Forelimb muscle (tissue), 1 donor: ENCODE measurements at regions not wholly inside any gene's neighbourhood (a gene's known extent, or its start where the extent isn't known, plus 50 kb on each side); places are given as distances from the start of the nearest gene placed in this dataset.

Source experiments
- DNase-seq: peaks from one replicate; pipeline ENCODE4 v3.0.0-alpha.2; 2013; ENCODE audit warnings: low read depth

DNA sequence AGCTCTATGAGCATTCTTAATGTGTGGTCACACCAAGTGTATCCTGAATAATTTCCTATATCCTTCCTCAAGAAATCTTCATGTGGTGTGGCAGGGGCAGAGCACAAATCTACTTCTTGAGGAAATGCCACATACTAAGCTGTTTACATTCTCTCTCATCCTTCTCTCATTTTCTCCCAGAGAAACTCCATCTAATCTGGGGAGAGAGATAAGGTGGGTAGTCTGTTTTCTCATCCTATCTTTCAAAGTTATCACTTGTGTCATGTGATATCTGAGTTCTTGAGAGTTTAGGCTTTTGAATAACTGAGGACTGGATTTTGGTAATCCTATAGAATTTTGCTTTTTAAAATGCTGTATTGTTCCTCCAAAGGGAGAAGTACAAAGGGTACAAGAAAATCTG is 141.9 kb upstream of the LRRC7 start:
- DNase-seq, result no peak

DNA sequence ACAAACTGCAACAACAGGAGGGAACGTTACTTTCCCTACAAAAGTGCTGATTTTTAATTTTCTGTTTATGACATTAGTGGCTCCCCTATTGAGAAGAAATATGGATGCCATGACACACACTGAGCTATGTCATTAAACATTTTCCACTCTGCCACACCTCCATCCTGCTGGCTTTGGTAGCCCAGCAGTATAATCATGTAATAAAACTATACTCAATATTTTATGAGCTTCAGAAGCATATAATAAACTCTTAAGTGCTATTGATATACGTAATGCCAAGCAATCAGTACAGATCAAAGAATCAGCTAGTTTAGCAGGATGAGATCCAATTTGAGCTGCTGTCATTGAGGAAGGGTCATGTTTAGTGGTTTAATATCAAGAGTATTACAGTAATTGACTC is 141.3 kb upstream of the LRRC7 start:
- DNase-seq, result no peak

GRCh38 chr1:69433073-69433472 is 134.6 kb upstream of the LRRC7 start:
- DNase-seq, result no peak

GRCh38 chr1:69436151-69436550 is 131.6 kb upstream of the LRRC7 start:
- no peak for DNase-seq

DNA sequence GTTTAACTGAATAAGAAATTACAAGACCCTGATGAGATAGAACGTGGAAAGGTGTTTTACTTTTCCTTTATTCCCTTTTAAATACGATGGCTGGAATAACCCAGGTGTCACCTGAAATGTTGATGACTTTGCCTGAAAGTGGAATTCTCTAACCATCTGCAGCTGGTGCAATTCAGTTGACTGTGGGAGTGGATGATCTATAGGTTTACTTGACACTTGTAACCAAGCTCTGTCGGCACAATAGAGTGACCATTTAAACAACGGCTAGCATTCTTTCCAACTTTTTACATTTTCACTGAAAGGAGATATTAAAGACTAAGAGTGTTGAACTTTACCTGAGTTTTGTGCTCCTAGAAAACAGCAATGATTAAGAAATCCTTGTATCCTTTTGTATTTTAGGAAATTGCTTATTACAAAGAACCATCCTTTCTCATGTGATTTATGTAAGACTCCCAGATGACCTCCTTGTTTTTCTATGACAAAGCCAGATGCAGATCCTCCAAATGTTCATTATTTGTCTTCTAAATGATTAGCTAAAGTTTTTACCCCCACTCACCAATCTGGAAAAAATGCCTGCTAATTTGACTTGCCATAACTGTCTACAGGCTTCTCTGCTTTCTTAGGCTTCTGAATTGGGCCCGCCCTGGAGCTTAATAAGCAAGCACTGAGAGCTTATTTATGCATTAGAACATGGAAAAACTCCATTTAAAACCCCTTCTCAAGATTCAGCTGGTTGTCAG is 129.5 kb upstream of the LRRC7 start:
- DNase-seq, result no peak

DNA sequence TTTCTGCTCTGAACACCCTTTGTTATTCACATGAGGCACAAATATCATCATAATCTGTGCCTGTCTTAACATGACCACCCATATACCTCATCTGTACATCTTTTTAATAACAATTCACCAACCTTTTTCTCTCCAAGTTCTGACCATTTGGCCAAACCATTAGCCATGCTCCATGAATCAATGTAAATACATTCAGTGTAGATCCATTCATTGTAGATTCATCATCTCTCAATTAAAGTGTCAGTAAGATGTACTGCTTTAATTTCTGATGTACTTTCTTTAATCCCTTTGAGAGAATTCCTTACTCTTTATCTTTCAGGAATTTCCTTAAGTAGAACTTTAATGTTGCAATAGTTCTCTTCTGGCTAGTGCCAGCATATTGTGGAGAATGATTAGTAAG is 126.2 kb upstream of the LRRC7 start:
- DNase-seq, result no peak

- DNase-seq, result no peak
Observed at GRCh38 chr1:69451196-69451595, 116.5 kb upstream of the LRRC7 start.

- no peak for DNase-seq
Observed at GRCh38 chr1:69455718-69456117, 112.0 kb upstream of the LRRC7 start.

DNA sequence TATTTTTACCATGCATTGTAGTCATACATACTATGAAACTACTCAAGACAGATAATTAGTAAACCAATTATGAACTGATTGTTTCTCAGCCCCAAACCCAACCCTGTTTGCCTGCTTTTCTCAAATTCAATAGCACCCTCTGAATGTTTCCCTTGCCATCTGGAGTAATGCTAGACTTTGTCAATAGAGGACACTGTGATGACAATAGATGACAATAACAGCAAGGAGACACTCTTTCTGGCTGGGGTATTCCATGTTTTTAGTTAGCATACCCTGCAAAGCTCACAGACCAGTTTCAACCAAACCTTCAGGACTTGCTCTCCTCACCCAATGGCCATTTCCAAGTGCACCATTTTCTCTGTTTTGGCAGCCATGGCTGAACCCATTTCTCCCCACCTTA is 108.5 kb upstream of the LRRC7 start:
- no peak for DNase-seq

DNA sequence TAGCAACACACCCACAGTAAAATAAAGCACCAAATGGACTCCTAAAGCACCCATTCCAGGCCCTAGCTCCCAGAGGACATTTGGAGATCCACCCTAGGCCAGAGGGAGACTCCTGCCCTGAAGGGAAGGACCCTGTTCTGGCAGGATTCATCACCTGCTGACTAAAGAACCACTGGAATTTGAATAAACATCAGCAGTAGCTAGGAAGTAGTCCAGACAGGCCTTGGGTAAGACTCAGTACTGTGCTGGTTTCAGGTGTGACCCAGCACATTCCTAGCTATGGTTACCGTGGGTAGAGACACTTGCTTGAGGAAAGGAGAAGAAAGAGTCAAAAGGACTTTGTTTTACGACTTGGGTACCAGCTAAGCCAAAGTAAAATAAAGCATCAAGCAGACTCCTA is 92.7 kb upstream of the LRRC7 start:
- no peak for DNase-seq

- no peak for DNase-seq
Observed at GRCh38 chr1:69479734-69480133, 88.0 kb upstream of the LRRC7 start.

DNA sequence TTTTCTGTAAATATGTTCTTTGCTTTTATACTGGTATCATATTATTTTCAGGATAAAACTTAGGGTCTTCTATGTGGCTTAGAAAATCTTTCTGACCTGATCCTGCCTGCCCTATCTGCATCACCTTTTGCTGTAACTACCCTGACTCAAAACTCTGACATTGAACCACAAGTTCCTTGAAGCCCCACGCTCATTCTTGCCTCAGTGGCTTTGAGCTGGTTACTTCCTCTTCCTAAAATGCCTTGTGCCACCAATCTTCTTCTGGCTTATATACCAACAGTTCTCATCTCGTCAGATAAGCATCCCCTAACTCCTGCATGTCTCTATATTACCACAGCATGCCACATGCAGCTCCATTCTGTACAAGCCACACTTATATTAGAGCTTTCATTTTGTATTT is 84.5 kb upstream of the LRRC7 start:
- no peak for DNase-seq

- DNase-seq, result no peak
Observed at GRCh38 chr1:69485616-69486015, 82.1 kb upstream of the LRRC7 start.

GRCh38 chr1:69491416-69491815 is 76.3 kb upstream of the LRRC7 start:
- no peak for DNase-seq

GRCh38 chr1:69492286-69492685 is 75.4 kb upstream of the LRRC7 start:
- no peak for DNase-seq

GRCh38 chr1:69494221-69494620 is 73.5 kb upstream of the LRRC7 start:
- no peak for DNase-seq

DNA sequence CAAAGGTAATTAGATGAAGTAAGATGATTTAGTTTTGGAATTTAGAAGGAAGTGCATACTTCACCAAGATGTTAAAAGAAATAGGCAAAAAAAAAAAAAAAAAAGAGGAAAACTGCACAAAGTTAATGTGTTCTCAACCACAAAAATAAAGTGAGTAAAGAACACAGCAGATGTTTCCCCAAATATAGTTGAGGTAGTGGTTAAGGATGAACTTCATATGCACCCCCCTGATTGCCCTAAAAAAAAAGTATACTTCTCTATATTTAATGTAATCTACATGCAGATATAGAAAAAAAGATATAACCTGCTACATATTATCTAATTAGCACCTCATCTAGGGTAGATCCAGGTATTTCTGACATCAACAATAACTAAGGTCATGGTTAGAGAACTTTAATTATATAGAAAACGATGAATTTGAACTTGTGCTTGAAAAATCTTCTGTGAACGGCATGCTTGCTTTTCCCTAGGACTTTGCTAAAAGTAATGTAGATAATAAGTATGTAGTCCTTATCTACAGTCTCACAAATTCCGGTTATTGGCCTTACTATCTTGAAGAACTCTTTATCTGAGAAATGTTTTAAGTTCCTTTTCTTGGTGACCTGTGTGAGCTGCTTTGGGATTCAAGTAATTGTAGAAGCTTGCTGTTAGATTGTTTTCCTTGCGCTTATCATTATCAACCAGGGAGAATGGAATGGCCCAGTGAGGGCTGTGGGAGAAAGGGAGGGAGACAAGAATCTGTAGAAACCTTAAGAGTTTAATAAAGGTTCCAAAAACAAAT is 70.1 kb upstream of the LRRC7 start:
- DNase-seq, result no peak

GRCh38 chr1:69498711-69499110 is 69.0 kb upstream of the LRRC7 start:
- DNase-seq, result no peak

DNA sequence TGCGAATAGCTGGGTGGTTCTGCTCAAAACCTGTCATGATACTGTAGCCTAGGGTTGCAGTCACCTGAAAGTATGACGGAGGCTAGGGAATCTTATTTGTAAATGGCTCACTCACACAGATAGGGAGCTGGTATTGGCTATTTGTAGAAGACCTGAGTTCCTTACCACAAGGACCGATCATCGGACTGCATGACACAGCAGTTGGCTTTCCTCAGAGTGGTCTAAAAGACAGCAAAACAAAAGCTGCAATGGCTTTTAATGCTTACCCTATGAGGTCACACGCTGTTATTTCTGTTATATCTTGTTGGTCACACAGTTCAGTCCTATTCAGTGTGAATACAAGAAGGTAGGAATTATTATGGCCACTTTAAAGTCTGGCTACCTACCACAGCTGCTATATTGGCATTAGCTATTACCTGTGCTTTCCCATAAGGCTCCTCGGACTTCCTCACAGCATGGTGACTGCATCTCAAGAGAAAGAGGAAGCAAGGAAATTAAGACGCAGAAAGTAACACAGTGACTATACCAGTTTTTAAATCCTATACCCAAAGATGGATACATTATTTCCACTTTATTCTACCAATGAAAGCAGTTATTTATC is 68.4 kb upstream of the LRRC7 start:
- no peak for DNase-seq

- DNase-seq, result no peak
Observed at GRCh38 chr1:69502991-69503390, 64.7 kb upstream of the LRRC7 start.

DNA sequence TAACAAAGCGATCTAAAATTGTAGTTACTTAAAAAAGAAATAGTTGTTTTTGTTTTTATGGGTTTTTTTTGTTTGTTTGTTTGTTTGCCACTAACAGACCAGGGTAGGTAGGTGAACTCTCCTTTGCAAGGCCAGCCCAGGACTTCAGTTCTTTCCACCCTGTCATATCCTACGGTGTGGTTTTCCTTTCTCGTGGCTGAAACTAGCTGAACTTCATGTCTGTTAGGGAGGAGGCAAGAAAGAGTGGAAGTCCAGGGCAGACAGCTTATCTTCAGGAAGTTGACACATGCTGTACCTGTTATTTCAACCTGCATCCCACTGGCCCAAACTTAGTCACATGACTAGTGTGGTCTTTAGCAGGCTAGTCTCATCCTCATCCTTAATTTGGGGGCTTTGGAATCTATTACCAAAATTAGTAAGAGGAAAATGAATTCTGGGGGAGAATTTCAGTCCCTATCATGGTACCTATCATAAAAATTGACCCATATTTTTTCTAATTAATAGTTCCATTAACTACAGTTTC is 62.9 kb upstream of the LRRC7 start:
- no peak for DNase-seq

DNA sequence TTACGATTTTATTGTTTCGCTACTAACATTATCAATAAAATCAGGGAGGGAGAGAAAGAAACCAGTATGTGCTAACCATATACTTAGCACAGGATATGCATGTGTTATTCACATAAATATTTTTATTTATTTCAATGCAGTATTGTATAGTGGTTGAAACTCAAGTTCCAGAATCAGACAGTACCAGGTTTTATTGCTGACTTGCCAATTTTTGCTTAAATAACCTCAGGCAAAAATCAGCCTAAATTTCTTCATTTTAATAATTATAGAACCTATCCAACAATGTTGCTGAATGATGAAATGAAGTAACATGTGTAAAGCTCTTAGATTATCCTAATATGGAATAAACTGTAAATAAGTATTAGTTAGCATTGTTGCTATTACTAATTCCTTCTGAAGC is 61.4 kb upstream of the LRRC7 start:
- no peak for DNase-seq

- DNase-seq, result no peak
Observed at GRCh38 chr1:69506721-69507120, 61.0 kb upstream of the LRRC7 start.
